Left colon (tissue), 2 donors: ENCODE measurements at regions not wholly inside any gene's neighbourhood (a gene's known extent, or its start where the extent isn't known, plus 50 kb on each side); places are given as distances from the start of the nearest gene placed in this dataset.

Experiments used
- ATAC-seq: fragments of 200-7000 bp; cut with Tn5 transposase; one replicate; pipeline ENCODE4 v1.9.1; 2020; ENCODE audit warnings: mild to moderate bottlenecking, moderate library complexity
- DNase-seq, 2 donors: peaks; one replicate each; pipeline ENCODE4 v3.0.0-alpha.2; 2020
- intact Hi-C, 2 donors: fragments of 100-400 bp; cut with DNase I in 1 of 2; cut with micrococcal nuclease in 1 of 2; formaldehyde crosslinking; loops; one replicate each; pipeline versions ENCODE4 v1.11.2 to v1.14.0; 2022; cut with DNase I, micrococcal nuclease
- donor health status: DM: no; HTN: no; CAD: no.
- donor health status: DM: yes; HTN: yes; CAD: no.

DNA sequence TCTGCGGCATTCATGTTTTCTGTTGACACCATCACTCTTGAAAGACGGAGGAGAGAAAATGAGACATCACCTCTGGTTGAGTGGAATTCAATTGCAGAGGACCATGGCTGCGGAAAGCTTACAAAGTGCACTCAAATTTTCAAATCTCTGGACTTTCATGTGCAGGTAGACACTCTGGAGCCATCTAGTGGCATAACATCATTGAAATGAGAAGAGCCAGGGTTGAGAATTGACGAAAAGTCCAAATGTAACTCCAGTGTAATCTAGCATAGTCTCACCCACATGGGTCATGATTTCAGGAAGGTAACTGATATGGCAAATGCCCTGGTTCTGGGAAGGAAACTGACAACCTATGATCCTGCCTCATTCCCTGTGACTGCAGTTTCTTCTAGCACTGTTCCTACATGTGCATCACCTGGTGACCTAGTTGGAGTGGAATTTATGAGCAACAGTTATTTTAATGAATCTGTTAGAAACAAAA lies 687.8 kb downstream of the KCNA4 start:
- intact Hi-C loops: no loop called here
- ATAC-seq: peak; percentile 31
- DNase-seq: no peak

- intact Hi-C loops: no loop called here
- no peak for DNase-seq
- ATAC-seq: no peak
Measured at GRCh38 chr11:29327891-29328290, 688.9 kb downstream of the KCNA4 start.

DNA sequence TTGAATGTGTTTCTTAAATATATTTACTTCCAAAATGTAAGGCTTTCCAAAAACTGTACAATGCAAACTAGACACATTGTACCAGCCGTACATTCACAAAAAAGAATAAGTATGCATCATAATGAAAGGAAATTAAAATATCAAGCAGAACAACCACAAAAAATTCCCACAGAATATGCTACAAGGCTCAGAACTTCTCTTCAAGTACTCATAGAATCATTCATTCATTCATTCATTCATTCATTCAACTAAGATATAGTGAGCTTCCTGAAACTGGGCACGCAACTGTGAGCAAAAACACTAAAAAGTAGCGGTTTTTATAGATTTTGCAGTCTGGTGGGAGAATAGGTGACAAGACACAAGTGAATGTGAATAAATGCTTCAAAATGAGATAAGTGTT lies 690.1 kb downstream of the KCNA4 start:
- DNase-seq (no peak), ATAC-seq (no peak)
- intact Hi-C loops: no loop called here

GRCh38 chr11:29324328-29324727 lies 692.5 kb downstream of the KCNA4 start:
- ATAC-seq: no peak
- no peak for DNase-seq
- intact Hi-C loops: no loop called here

GRCh38 chr11:29321293-29322132 lies 695.3 kb downstream of the KCNA4 start:
- ATAC-seq (no peak), DNase-seq (no peak)
- intact Hi-C loops: no loop called here

DNA sequence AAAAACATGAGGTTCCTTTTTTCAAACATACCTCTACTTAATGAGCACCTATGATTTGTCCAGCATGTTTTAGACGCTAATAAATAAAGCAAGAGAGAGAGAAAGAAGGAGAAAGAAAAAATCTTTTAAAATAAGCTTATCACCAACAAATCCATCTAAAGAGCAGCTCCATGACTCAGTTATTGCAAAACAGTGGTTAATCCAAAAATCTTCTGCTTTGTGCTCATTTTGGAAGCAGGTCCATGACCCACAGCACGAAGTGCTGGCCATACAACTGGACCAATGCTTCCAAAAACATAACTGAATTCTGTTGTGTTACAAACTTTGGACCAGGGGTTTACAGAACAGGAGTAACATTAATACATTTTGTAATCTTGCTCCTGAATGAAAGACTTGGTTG lies 696.6 kb downstream of the KCNA4 start:
- ATAC-seq (no peak), DNase-seq (no peak)
- intact Hi-C loops: no loop called here

DNA sequence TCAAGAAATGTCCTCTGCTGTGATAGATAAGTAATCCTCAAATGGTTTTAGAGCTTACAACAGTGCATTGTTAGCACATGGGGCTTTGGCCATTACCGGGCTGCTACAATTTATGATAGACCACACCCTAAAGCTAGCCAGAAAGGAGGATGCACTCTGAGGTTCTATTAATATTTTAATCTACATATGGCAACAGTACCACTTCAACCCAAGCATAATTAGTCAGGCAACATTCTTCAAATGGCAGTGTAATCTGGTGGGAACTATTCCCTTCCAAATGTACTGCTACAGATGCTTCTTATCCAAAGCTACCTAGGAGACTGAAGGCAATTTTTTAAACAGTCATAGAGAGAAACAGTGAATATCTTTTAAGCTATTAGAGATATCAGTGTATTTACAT lies 697.6 kb downstream of the KCNA4 start:
- DNase-seq (no peak), ATAC-seq (no peak)
- intact Hi-C loops: no loop called here

- no peak for DNase-seq
- ATAC-seq: no peak
Measured at GRCh38 chr11:29318134-29318845, 698.5 kb downstream of the KCNA4 start.

GRCh38 chr11:29317694-29318093 lies 699.1 kb downstream of the KCNA4 start:
- DNase-seq: no peak
- no peak for ATAC-seq
- intact Hi-C loops: no loop called here

More at GRCh38 chr11:29318134-29318845, 698.5 kb downstream of the KCNA4 start:
- intact Hi-C loops: no loop called here

DNA sequence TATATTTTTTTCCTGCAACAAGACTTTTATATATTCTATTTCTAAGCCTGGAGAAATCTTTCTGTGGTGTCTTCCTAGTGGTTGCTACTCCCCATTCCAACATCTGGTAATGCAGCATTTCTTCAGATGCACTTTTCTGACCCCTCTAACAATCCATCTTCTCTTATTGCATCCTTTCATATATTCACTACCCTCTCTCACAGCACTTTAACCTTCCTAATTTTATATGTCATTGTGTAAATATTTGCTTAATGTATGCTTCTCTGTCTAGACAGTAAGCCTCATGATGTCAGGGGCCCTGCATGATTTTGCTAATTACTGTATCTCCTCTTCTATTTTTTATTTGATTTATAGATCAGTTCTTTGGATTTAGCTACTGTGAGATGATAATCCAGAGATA lies 701.6 kb downstream of the KCNA4 start:
- intact Hi-C loops: no loop called here
- no peak for DNase-seq
- ATAC-seq: no peak

DNA sequence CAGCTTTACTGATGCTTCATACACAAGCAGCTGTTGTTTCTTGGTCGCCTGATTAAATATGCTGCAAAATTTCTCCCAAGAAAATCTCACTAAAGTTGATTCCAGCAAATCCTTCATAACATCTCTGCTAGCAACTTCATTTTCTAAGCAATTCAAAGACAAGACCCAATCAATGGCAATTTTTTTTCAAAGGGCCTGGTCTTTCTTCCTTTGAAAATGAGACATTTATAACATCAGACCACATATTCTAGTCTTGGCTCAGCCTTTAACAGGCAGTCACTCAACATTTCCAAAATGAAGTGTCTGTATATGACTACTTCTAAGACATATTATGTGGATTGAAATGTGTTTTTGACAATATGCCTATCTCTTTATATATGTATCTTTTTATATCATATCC lies 702.6 kb downstream of the KCNA4 start:
- no peak for DNase-seq
- intact Hi-C loops: no loop called here

GRCh38 chr11:29312812-29313211 lies 704.0 kb downstream of the KCNA4 start:
- intact Hi-C loops: no loop called here
- ATAC-seq: no peak
- no peak for DNase-seq

More for the DNA sequence above, 702.6 kb downstream of the KCNA4 start:
- ATAC-seq: no peak

- DNase-seq (no peak), ATAC-seq (no peak)
- intact Hi-C loops: no loop called here
Measured at GRCh38 chr11:29310725-29311342, 706.0 kb downstream of the KCNA4 start.

GRCh38 chr11:29309992-29310391 lies 706.8 kb downstream of the KCNA4 start:
- DNase-seq (no peak), ATAC-seq (no peak)
- intact Hi-C loops: no loop called here

- no peak for ATAC-seq
- DNase-seq: no peak
- intact Hi-C loops: no loop called here
Measured at GRCh38 chr11:29306527-29306926, 710.3 kb downstream of the KCNA4 start.

- DNase-seq (no peak), ATAC-seq (no peak)
- intact Hi-C loops: no loop called here
Measured at GRCh38 chr11:29305456-29306232, 711.2 kb downstream of the KCNA4 start.

DNA sequence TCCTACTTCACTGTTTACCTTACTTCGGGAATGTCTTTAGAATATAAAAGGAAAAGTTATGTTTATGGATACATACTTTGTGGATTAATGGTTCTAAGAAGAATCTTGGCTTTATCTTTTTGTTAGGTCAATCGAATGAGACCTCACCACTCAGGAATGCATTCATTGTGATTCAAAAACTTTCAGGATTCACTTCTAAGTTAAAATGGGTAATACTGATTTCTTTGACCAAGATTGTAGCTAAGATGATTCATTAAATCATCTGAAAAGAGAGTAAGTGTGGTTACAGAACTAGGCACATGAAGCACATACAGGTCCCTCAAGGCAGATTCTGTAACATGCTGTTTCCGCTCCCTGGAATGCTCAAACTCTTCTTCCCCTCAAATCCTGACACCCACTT lies 716.4 kb downstream of the KCNA4 start:
- intact Hi-C loops: no loop called here
- ATAC-seq: no peak
- DNase-seq: no peak

GRCh38 chr11:29296680-29297079 lies 720.1 kb downstream of the KCNA4 start:
- intact Hi-C loops: no loop called here
- DNase-seq (no peak), ATAC-seq (no peak)

GRCh38 chr11:29293825-29294224 lies 723.0 kb downstream of the KCNA4 start:
- ATAC-seq: no peak
- no peak for DNase-seq
- intact Hi-C loops: no loop called here
